ENCODE measurements at regions not wholly inside any gene's neighbourhood (a gene's known extent, or its start where the extent isn't known, plus 50 kb on each side); places are given as distances from the start of the nearest gene placed in this dataset.

- Histone ChIP-seq H3K27me3 (ENCODE audit: control insufficient read depth, insufficient read depth, low read length) (no peaks in the 10 kb centered on the region), H3K4me3 (ENCODE audit: low read depth, low read length) (no peak overlapping the region), H3K36me3 (ENCODE audit: control insufficient read depth, insufficient read depth, low read length) (no peaks in the 10 kb centered on the region)
- no peak for DNase-seq (ENCODE audit: low read depth)
- TF ChIP-seq CTCF (IDR thresholded peaks at IDR 0.05; ENCODE audit: insufficient read depth, low read length, poor library complexity, severe bottlenecking): no peak
These were observed 892.3 kb upstream of the CHORDC1 start for GRCh38 chr11:91115116-91115515.

DNA sequence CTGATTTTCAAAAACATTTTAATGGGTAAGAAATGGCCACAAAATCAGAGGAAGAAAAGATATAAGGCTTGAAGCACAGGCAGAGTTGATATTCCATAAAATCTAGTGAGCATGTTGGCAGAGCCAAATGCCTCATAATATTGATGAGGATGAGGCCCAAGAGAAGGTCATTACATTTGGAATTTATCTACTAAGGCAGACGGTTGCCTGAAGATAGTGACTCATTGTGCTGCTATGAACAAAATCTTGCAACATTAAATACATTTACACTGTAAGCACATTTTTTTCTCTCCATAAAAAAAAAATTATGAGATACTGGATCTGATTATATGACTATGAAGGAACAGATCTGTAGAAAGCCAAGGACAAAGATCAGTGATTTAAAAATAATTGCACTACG is 881.4 kb upstream of the CHORDC1 start:
- Histone ChIP-seq H3K4me3 (ENCODE audit: low read depth, low read length) (no peak overlapping the region), H3K36me3 (ENCODE audit: control insufficient read depth, insufficient read depth, low read length) (no peaks in the 10 kb centered on the region), H3K27me3 (ENCODE audit: control insufficient read depth, insufficient read depth, low read length) (no peaks in the 10 kb centered on the region)
- DNase-seq (ENCODE audit: low read depth): peak; percentile 2
- TF ChIP-seq CTCF (IDR thresholded peaks at IDR 0.05; ENCODE audit: insufficient read depth, low read length, poor library complexity, severe bottlenecking): no peak

DNA sequence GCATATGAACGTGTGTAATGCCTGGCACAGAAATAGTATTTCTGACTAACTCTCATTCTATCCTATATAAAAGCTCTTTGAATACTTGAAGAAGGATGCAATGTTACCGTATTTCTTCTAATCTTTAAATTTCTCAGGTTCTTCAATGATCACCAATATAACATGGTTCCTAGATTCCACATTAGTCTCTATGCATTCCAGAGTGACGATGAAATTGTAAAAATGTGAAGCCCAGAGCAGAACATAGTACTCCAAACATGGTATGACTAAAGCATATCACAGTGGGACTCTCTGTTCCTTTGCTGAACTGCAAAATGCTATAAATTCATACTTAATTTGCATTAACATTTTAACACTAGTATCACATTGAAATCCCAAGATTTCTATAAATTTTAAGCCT is 877.6 kb upstream of the CHORDC1 start:
- Histone ChIP-seq H3K36me3 (ENCODE audit: control insufficient read depth, insufficient read depth, low read length) (no peaks in the 10 kb centered on the region), H3K4me3 (ENCODE audit: low read depth, low read length) (no peak overlapping the region), H3K27me3 (ENCODE audit: control insufficient read depth, insufficient read depth, low read length) (no peaks in the 10 kb centered on the region)
- no peak for DNase-seq (ENCODE audit: low read depth)
- no peak for TF ChIP-seq CTCF (IDR thresholded peaks at IDR 0.05; ENCODE audit: insufficient read depth, low read length, poor library complexity, severe bottlenecking)

DNA sequence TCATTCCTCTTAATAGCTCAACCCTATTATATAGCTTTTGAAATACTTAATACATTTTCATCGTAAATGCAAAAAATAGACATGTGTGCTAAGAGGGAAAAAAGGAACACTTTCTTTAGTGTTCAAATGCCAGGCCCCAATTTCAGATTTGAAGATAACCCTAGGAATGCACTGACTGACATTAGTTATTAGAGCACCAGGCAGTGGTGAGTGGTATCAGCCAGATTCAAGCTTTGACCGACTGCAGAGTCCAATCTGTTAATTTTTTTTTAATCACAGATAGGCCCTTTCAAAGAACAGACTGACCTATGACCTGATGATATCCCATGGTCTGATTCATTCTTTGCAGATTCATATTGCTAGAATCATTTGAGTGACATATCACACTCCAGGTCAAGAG is 874.2 kb upstream of the CHORDC1 start:
- H3K36me3 ChIP-seq (ENCODE audit: control insufficient read depth, insufficient read depth, low read length): no peaks in the 10 kb centered on the region
- no peak for DNase-seq (ENCODE audit: low read depth)
- TF ChIP-seq CTCF (IDR thresholded peaks at IDR 0.05; ENCODE audit: insufficient read depth, low read length, poor library complexity, severe bottlenecking): no peak
- H3K27me3 ChIP-seq (ENCODE audit: control insufficient read depth, insufficient read depth, low read length): no peaks in the 10 kb centered on the region
- no peak overlapping the region for H3K4me3 ChIP-seq (ENCODE audit: low read depth, low read length)

DNA sequence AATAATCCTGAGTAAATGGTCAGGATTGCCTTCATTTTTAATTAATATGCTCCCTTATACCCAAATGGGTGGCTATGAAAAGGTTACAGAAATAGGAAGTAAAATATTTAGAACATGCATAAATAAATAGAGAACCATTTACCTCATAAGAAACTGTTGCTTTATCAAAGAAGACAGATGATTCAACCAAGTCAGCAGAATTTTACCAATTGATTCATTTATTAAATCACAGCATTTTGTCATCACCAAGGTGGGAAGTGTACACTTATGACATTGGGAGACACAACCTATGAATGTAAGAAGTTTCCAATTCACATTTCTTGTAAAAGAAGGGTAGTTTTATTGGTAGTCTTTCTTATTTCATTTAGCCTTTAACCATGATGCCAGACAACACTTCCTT is 870.3 kb upstream of the CHORDC1 start:
- H3K27me3 ChIP-seq (ENCODE audit: control insufficient read depth, insufficient read depth, low read length): no peaks in the 10 kb centered on the region
- DNase-seq (ENCODE audit: low read depth): no peak
- TF ChIP-seq CTCF (IDR thresholded peaks at IDR 0.05; ENCODE audit: insufficient read depth, low read length, poor library complexity, severe bottlenecking): no peak
- H3K36me3 ChIP-seq (ENCODE audit: control insufficient read depth, insufficient read depth, low read length): no peaks in the 10 kb centered on the region
- H3K4me3 ChIP-seq (ENCODE audit: low read depth, low read length): no peak overlapping the region

DNA sequence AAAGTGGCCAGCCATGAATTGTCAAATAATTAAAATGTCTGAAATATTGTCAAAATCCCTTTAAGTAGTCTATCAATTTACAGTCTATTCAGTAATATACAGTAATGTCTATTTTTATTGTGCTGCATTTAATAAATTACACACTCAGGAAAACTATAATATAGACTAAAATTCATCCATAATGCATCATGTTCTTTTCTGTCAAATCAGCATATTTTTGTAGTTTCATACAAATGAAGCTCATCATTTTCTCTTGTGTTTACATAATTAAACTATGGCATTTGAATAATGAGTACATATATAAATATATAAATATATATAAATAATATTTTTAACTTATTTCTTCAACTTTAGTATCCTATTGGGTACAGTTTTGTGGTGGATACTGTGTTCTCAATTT is 868.7 kb upstream of the CHORDC1 start:
- DNase-seq (ENCODE audit: low read depth): no peak
- H3K4me3 ChIP-seq (ENCODE audit: low read depth, low read length): no peak overlapping the region
- no peaks in the 10 kb centered on the region for H3K36me3 ChIP-seq (ENCODE audit: control insufficient read depth, insufficient read depth, low read length)
- no peak for TF ChIP-seq CTCF (IDR thresholded peaks at IDR 0.05; ENCODE audit: insufficient read depth, low read length, poor library complexity, severe bottlenecking)
- H3K27me3 ChIP-seq (ENCODE audit: control insufficient read depth, insufficient read depth, low read length): no peaks in the 10 kb centered on the region

All from kidney epithelial cell (primary cell).